ENCODE measurements at regions not wholly inside any gene's neighbourhood (a gene's known extent, or its start where the extent isn't known, plus 50 kb on each side); places are given as distances from the start of the nearest gene placed in this dataset.

DNA sequence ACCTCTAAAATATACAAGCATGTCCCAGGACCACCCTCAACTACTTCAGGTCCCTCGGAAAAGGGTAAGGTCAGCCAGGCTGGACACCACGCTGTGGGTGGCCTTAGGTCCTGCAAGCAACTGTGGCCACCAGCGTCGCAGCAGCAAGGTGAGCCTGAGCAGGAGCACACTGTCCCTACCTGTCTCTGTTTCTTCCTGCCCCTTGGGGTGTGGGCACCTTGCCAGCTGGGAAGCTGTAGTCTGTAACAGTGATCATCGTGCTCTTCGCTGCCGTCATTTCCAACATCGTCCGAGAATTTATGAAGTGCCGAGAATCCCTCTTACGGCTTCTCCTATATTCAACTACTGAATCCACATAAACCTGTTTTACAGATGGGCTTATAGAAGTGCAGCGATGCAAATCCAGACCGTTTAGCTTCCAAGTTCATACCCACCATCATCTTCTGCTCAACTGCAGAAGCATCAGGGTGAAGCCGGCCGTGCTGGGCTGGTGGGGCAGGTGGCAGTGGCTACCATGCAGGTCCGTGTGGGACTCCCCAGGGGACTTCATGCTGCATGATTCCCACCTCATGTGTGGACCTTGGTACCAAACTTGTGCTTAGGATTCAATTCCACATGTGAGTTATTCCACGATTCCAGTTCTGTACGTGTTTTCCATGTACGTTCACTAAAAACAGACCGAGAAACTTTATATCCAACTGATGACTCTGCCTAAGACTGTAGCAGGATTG, 361.3 kb upstream of the SFSWAP start:
- TF ChIP-seq, protein P1, sequence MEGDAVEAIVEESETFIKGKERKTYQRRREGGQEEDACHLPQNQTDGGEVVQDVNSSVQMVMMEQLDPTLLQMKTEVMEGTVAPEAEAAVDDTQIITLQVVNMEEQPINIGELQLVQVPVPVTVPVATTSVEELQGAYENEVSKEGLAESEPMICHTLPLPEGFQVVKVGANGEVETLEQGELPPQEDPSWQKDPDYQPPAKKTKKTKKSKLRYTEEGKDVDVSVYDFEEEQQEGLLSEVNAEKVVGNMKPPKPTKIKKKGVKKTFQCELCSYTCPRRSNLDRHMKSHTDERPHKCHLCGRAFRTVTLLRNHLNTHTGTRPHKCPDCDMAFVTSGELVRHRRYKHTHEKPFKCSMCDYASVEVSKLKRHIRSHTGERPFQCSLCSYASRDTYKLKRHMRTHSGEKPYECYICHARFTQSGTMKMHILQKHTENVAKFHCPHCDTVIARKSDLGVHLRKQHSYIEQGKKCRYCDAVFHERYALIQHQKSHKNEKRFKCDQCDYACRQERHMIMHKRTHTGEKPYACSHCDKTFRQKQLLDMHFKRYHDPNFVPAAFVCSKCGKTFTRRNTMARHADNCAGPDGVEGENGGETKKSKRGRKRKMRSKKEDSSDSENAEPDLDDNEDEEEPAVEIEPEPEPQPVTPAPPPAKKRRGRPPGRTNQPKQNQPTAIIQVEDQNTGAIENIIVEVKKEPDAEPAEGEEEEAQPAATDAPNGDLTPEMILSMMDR (IDR thresholded peaks at IDR 0.05; ENCODE audit: control extremely low read depth in 1 of 3, insufficient read depth in 1 of 3, low read depth in 1 of 3, low read length in 3 of 3): no peak
- no peak for TF ChIP-seq EP300 (IDR thresholded peaks at IDR 0.05; ENCODE audit: borderline replicate concordance in 1 of 2, low read depth in 2 of 2, low read length in 2 of 2)
- TF ChIP-seq, protein P2, sequence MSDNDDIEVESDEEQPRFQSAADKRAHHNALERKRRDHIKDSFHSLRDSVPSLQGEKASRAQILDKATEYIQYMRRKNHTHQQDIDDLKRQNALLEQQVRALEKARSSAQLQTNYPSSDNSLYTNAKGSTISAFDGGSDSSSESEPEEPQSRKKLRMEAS (IDR thresholded peaks at IDR 0.05): no peak
- TF ChIP-seq POLR2A (IDR thresholded peaks at IDR 0.05; ENCODE audit: control extremely low read depth in 1 of 2, low read depth in 2 of 2, low read length in 2 of 2): no peak
- TF ChIP-seq EZH2 (IDR thresholded peaks at IDR 0.05; ENCODE audit: low read depth, low read length, severe bottlenecking): no peak
- no peak for TF ChIP-seq BRCA1 (IDR thresholded peaks at IDR 0.05; ENCODE audit: low read depth, low read length)
- no peak for TF ChIP-seq HDAC6 (IDR thresholded peaks at IDR 0.05; ENCODE audit: low read depth, low read length)
- no peak for TF ChIP-seq NRF1 (IDR thresholded peaks at IDR 0.05; ENCODE audit: low read depth, low read length)
- TF ChIP-seq ZNF274 (IDR thresholded peaks at IDR 0.05; ENCODE audit: borderline replicate concordance, extremely low read depth, low read length): no peak
- no peak for TF ChIP-seq TEAD4 (IDR thresholded peaks at IDR 0.05; ENCODE audit: low read depth, low read length)
- no peak for TF ChIP-seq YY1 (IDR thresholded peaks at IDR 0.05; ENCODE audit: low read depth, low read length)
- no peak for TF ChIP-seq KDM1A (IDR thresholded peaks at IDR 0.05; ENCODE audit: borderline replicate concordance, low read length)

All from H1 (cell line).